ENCODE measurements at regions not wholly inside any gene's neighbourhood (a gene's known extent, or its start where the extent isn't known, plus 50 kb on each side); places are given as distances from the start of the nearest gene placed in this dataset.
"Not testable (repeated sequence)": the region's sequence is repeated elsewhere in the genome, so short reads cannot be mapped to it uniquely, and the experiment has no call there.

DNA sequence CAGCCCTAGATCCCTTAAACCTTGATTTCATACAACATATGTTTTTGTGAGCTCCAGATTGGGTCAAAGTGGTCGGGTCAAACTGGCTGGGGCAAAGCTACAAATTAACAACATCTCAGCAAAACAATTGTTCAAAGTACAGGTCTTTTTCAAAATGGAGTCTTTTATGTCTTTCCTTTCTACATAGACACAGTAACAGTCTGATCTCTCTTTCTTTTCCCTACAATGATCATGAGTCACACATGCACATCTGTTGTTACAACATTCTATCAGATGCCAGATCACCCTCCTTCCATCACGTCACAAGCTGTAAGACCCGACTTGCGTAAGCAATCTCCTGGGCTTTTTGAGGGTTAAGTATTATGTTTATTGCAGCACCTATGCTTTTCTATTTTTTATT lies 55.1 kb downstream of the RHOB start (continued):
- TF ChIP-seq, protein P1, sequence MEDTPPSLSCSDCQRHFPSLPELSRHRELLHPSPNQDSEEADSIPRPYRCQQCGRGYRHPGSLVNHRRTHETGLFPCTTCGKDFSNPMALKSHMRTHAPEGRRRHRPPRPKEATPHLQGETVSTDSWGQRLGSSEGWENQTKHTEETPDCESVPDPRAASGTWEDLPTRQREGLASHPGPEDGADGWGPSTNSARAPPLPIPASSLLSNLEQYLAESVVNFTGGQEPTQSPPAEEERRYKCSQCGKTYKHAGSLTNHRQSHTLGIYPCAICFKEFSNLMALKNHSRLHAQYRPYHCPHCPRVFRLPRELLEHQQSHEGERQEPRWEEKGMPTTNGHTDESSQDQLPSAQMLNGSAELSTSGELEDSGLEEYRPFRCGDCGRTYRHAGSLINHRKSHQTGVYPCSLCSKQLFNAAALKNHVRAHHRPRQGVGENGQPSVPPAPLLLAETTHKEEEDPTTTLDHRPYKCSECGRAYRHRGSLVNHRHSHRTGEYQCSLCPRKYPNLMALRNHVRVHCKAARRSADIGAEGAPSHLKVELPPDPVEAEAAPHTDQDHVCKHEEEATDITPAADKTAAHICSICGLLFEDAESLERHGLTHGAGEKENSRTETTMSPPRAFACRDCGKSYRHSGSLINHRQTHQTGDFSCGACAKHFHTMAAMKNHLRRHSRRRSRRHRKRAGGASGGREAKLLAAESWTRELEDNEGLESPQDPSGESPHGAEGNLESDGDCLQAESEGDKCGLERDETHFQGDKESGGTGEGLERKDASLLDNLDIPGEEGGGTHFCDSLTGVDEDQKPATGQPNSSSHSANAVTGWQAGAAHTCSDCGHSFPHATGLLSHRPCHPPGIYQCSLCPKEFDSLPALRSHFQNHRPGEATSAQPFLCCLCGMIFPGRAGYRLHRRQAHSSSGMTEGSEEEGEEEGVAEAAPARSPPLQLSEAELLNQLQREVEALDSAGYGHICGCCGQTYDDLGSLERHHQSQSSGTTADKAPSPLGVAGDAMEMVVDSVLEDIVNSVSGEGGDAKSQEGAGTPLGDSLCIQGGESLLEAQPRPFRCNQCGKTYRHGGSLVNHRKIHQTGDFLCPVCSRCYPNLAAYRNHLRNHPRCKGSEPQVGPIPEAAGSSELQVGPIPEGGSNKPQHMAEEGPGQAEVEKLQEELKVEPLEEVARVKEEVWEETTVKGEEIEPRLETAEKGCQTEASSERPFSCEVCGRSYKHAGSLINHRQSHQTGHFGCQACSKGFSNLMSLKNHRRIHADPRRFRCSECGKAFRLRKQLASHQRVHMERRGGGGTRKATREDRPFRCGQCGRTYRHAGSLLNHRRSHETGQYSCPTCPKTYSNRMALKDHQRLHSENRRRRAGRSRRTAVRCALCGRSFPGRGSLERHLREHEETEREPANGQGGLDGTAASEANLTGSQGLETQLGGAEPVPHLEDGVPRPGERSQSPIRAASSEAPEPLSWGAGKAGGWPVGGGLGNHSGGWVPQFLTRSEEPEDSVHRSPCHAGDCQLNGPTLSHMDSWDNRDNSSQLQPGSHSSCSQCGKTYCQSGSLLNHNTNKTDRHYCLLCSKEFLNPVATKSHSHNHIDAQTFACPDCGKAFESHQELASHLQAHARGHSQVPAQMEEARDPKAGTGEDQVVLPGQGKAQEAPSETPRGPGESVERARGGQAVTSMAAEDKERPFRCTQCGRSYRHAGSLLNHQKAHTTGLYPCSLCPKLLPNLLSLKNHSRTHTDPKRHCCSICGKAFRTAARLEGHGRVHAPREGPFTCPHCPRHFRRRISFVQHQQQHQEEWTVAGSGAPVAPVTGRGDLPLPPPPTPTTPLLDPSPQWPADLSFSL (CRISPR knock-in tag; IDR thresholded peaks at IDR 0.05) = no peak
- TF ChIP-seq CBX5 (CRISPR knock-in tag; IDR thresholded peaks at IDR 0.05; ENCODE audit: borderline replicate concordance) (no peak), ARNT2 (CRISPR knock-in tag; IDR thresholded peaks at IDR 0.05; ENCODE audit: low read depth) (no peak)
- TF ChIP-seq, protein P2, sequence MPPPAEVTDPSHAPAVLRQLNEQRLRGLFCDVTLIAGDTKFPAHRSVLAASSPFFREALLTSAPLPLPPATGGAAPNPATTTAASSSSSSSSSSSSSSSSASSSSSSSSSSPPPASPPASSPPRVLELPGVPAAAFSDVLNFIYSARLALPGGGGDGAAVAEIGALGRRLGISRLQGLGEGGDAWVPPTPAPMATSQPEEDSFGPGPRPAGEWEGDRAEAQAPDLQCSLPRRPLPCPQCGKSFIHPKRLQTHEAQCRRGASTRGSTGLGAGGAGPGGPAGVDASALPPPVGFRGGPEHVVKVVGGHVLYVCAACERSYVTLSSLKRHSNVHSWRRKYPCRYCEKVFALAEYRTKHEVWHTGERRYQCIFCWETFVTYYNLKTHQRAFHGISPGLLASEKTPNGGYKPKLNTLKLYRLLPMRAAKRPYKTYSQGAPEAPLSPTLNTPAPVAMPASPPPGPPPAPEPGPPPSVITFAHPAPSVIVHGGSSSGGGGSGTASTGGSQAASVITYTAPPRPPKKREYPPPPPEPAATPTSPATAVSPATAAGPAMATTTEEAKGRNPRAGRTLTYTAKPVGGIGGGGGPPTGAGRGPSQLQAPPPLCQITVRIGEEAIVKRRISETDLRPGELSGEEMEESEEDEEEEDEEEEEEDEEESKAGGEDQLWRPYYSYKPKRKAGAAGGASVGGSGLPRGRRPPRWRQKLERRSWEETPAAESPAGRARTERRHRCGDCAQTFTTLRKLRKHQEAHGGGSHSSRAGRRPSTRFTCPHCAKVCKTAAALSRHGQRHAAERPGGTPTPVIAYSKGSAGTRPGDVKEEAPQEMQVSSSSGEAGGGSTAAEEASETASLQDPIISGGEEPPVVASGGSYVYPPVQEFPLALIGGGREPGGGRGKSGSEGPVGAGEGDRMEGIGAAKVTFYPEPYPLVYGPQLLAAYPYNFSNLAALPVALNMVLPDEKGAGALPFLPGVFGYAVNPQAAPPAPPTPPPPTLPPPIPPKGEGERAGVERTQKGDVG (CRISPR knock-in tag; IDR thresholded peaks at IDR 0.05; ENCODE audit: borderline replicate concordance) = no peak

DNA sequence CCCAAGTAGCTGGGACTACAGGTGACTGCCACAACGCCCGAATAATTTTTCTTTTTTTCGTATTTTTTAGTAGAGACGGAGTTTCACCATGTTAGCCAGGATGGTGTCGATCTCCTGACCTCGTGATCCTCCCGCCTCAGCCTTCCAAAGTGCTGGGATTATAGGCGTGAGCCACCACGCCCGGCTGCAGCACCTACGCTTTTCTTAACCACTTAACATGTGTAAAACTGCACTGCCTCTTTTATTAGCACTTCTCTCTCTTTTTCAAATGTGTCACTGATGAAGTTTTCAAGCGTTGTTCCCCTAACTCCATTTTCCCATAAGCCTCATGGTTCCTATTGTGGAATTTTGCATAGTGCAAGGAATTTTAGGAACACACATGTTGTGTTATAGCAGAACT lies 55.6 kb downstream of the RHOB start:
- intact Hi-C loops (cut with micrococcal nuclease; ENCODE audit: unreplicated experiment); H3K27ac ChIP-seq (ENCODE audit: extremely low read length, insufficient read depth, low read length); H3K27me3 ChIP-seq (ENCODE audit: control insufficient read depth in 1 of 2, insufficient read depth in 2 of 2, low read length in 2 of 2); H3K36me3 ChIP-seq (replicated peaks in 1 of 2; ENCODE audit: control insufficient read depth in 1 of 2, insufficient read depth in 2 of 2, low read length in 2 of 2); H3K4me3 ChIP-seq (replicated peaks in 1 of 3; ENCODE audit: insufficient read depth in 1 of 3, low read depth in 2 of 3, low read length in 3 of 3); DNase-seq (ENCODE audit: low spot score); H3K9me3 ChIP-seq (ENCODE audit: low read length); CTCF ChIA-PET (ENCODE audit: low intra/inter-chr PET ratio, low total read pairs); FAIRE-seq; H3K4me2 ChIP-seq (ENCODE audit: low read depth, low read length); H3K79me2 ChIP-seq (ENCODE audit: insufficient read depth, low read length); H2AFZ ChIP-seq (ENCODE audit: low read length); H3K9ac ChIP-seq (ENCODE audit: insufficient read depth, low read depth, low read length); in situ Hi-C loops (cut with HindIII; ENCODE audit: extremely low pct_ligation_motif_present, low pct_unique_long_range_greater_than_20kb); ATAC-seq; BruUV-seq (replicated peaks); H4K20me1 ChIP-seq (ENCODE audit: insufficient read depth, low read length): not testable (repeated sequence)
- POLR2A ChIA-PET = interaction anchor here (1.0 kb wide), 1 partner anchor 56 kb away, joined by 3 read pairs; the partner anchor contains the start of gene RHOB
- 86% methylated on average over 12 of the region's 12 CpGs for WGBS (ENCODE audit: low lambda C conversion rate)
- peaks cover 40% of the 10 kb centered on the region for H3K4me1 ChIP-seq (ENCODE audit: insufficient read depth, low read length)

Data from HepG2 (cell line).